ENCODE measurements at regions not wholly inside any gene's neighbourhood (a gene's known extent, or its start where the extent isn't known, plus 50 kb on each side); places are given as distances from the start of the nearest gene placed in this dataset.

DNA sequence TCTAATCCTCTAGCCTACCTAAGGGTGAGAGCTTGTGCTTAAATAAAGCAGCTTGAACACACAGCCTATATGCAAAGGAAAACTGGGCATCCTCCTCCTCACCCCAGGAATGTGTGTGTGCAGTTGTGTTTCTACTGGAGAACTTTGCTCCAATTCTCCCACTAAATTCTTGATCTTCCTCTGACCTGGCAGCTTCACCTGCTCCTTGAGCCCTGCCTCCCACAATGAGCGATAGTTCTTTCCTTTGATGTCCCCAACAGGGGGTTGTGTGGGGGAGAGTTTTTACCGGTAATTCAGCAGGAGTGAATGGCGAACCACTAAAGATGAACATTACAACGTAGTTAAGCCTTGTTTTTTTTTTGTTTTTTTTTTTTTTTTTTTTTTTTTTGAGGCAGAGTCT is 113.5 kb upstream of the RCN1 start:
- H3K27me3 ChIP-seq, result peaks cover 0 to 19% (median 3%) of the 10 kb centered on the region in 3 donors
- DNase-seq, result no peak
- H3K4me3 ChIP-seq, result no peak overlapping the region
- H3K36me3 ChIP-seq, result no peaks in the 10 kb centered on the region
- H3K9me3 ChIP-seq, result no peaks in the 10 kb centered on the region
- WGBS, 5 donors, result 24 to 37% (median 33%) methylated on average over 4 of the region's 4 CpGs
- H3K4me1 ChIP-seq, result no peaks in the 10 kb centered on the region
- intact Hi-C loops (cut with DNase I; ENCODE audit: low total_unique reads), result no loop called here
- TF ChIP-seq POLR2A (IDR thresholded peaks at IDR 0.05), result no peak
- no peak for TF ChIP-seq EP300 (IDR thresholded peaks at IDR 0.05)
- TF ChIP-seq CTCF (IDR thresholded peaks at IDR 0.05), result no peak
- TF ChIP-seq POLR2AphosphoS5 (IDR thresholded peaks at IDR 0.05), result no peak
- no peak overlapping the region for H3K27ac ChIP-seq

GRCh38 chr11:31974366-31975136 is 116.3 kb upstream of the RCN1 start:
- no peak for DNase-seq
- H3K9me3 ChIP-seq, result no peaks in the 10 kb centered on the region
- no peaks in the 10 kb centered on the region for H3K4me1 ChIP-seq
- H3K27ac ChIP-seq, result no peak overlapping the region
- 54 to 66% (median 61%) methylated on average over 5 of the region's 5 CpGs for WGBS, 5 donors
- no peak for TF ChIP-seq POLR2AphosphoS5 (IDR thresholded peaks at IDR 0.05)
- no peak for TF ChIP-seq CTCF (IDR thresholded peaks at IDR 0.05)
- no peak for TF ChIP-seq POLR2A (IDR thresholded peaks at IDR 0.05)
- TF ChIP-seq EP300 (IDR thresholded peaks at IDR 0.05), result no peak
- no peak overlapping the region for H3K4me3 ChIP-seq
- intact Hi-C loops (cut with DNase I; ENCODE audit: low total_unique reads), result no loop called here
- H3K36me3 ChIP-seq, result no peaks in the 10 kb centered on the region
- H3K27me3 ChIP-seq, result peaks cover 0 to 19% (median 3%) of the 10 kb centered on the region in 3 donors

- WGBS, 5 donors, result 54 to 75% (median 67%) methylated on average over 4 of the region's 4 CpGs
- intact Hi-C loops (cut with DNase I; ENCODE audit: low total_unique reads), result no loop called here
Measured at GRCh38 chr11:31973172-31973571, 117.7 kb upstream of the RCN1 start.

GRCh38 chr11:31972623-31973022 is 118.3 kb upstream of the RCN1 start:
- Histone ChIP-seq H3K9me3 (no peaks in the 10 kb centered on the region), H3K4me1 (no peaks in the 10 kb centered on the region), H3K27me3 (peaks cover 0 to 13% (median 3%) of the 10 kb centered on the region in 3 donors), H3K36me3 (no peaks in the 10 kb centered on the region), H3K4me3 (no peak overlapping the region), H3K27ac (no peak overlapping the region)
- no peak for DNase-seq
- 65 to 81% (median 76%) methylated on average over 5 of the region's 5 CpGs for WGBS, 5 donors
- intact Hi-C loops (cut with DNase I; ENCODE audit: low total_unique reads), result no loop called here
- TF ChIP-seq CTCF (IDR thresholded peaks at IDR 0.05) (no peak), POLR2A (IDR thresholded peaks at IDR 0.05) (no peak), EP300 (IDR thresholded peaks at IDR 0.05) (no peak), POLR2AphosphoS5 (IDR thresholded peaks at IDR 0.05) (no peak)

More at GRCh38 chr11:31973172-31973571, 117.7 kb upstream of the RCN1 start:
- Histone ChIP-seq H3K4me3 (no peak overlapping the region), H3K9me3 (no peaks in the 10 kb centered on the region), H3K36me3 (no peaks in the 10 kb centered on the region), H3K27ac (no peak overlapping the region), H3K4me1 (no peaks in the 10 kb centered on the region), H3K27me3 (peaks cover 0 to 13% (median 3%) of the 10 kb centered on the region in 3 donors)
- TF ChIP-seq POLR2AphosphoS5 (IDR thresholded peaks at IDR 0.05) (no peak), CTCF (IDR thresholded peaks at IDR 0.05) (no peak), POLR2A (IDR thresholded peaks at IDR 0.05) (no peak), EP300 (IDR thresholded peaks at IDR 0.05) (no peak)
- no peak for DNase-seq
